Caco-2 (cell line): ENCODE measurements at regions not wholly inside any gene's neighbourhood (a gene's known extent, or its start where the extent isn't known, plus 50 kb on each side); places are given as distances from the start of the nearest gene placed in this dataset.

Experiments
- BruUV-seq: library from RNA; stranded (reverse); fragments of 400-500 nt; replicated peaks from 2 replicates; lab custom pipeline; 2021; lab: Mats Ljungman, UMichigan
- CTCF ChIA-PET: fragments of 300-600 bp; sonication (Branson Sonifier 250); formaldehyde crosslinking; loops from one replicate; lab custom pipeline; 2022; ENCODE audit warnings: antibody characterized with exemption; lab: Charles Lee
- POLR2A ChIA-PET: fragments of 300-600 bp; sonication (Branson Sonifier 250); formaldehyde crosslinking; loops from one replicate; lab custom pipeline; 2022; ENCODE audit warnings: antibody characterized with exemption; lab: Charles Lee
- DNase-seq, 2 experiments: peaks; one replicate each; pipeline versions ENCODE4 v3.0.0 to v3.0.0-alpha.2; 2020 to 2022
- H3K27me3 ChIP-seq: replicated peaks from 2 replicates; pipeline ENCODE4 v1.6.0; 2011; ENCODE audit warnings: low read length; ENCODE audit not compliant: control insufficient read depth, insufficient read depth
- H3K36me3 ChIP-seq: 2 replicates; pipeline ENCODE4 v1.5.1; 2011; ENCODE audit warnings: low read length; ENCODE audit not compliant: control insufficient read depth, insufficient read depth
- H3K4me1 ChIP-seq: fragments of 250-450 bp; sonication (Bioruptor Pico); 2 replicates; pipeline ENCODE4 v1.5.1; 2020; ENCODE audit warnings: mild to moderate bottlenecking
- H3K4me3 ChIP-seq: 2 replicates; pipeline ENCODE4 v1.5.1; 2011; ENCODE audit warnings: low read depth, mild to moderate bottlenecking, control low read depth, low read length
- H3K9me3 ChIP-seq: fragments of 250-450 bp; sonication (Bioruptor Pico); 2 replicates; pipeline ENCODE4 v1.5.1; 2020; ENCODE audit warnings: mild to moderate bottlenecking, moderate library complexity
- H3K27ac Mint-ChIP-seq: one replicate; pipeline ENCODE4 v1.8.0; 2022; ENCODE audit warnings: mixed read lengths; ENCODE audit not compliant: unreplicated experiment
- H3K27me3 Mint-ChIP-seq: one replicate; pipeline ENCODE4 v1.8.0; 2022; ENCODE audit warnings: mixed read lengths; ENCODE audit not compliant: insufficient read depth, unreplicated experiment
- H3K36me3 Mint-ChIP-seq: one replicate; pipeline ENCODE4 v1.8.0; 2022; ENCODE audit warnings: mild to moderate bottlenecking, mixed read lengths; ENCODE audit not compliant: insufficient read depth, unreplicated experiment
- H3K4me1 Mint-ChIP-seq: one replicate; pipeline ENCODE4 v1.8.0; 2022; ENCODE audit warnings: low read depth, mixed read lengths; ENCODE audit not compliant: unreplicated experiment
- H3K4me3 Mint-ChIP-seq: one replicate; pipeline ENCODE4 v1.8.0; 2022; ENCODE audit warnings: mild to moderate bottlenecking, moderate library complexity, mixed read lengths; ENCODE audit not compliant: unreplicated experiment
- H3K9me3 Mint-ChIP-seq: one replicate; pipeline ENCODE4 v1.8.0; 2022; ENCODE audit warnings: mixed read lengths; ENCODE audit not compliant: unreplicated experiment
- CTCF ChIP-seq, 2 experiments: fragments of 200-600 bp in 1 of 2; IDR thresholded peaks; 1 replicate in 1 of 2; 2 replicates in 1 of 2; pipeline versions ENCODE4 v1.5.1 to v1.8.0; 2011 to 2022; ENCODE audit warnings: antibody characterized with exemption in 1 of 2, control low read depth in 1 of 2, inconsistent platforms in 1 of 2, low read depth in 1 of 2, low read length in 1 of 2, mild to moderate bottlenecking in 1 of 2, moderate library complexity in 1 of 2; ENCODE audit not compliant: insufficient read depth in 1 of 2, severe bottlenecking in 1 of 2, unreplicated experiment in 1 of 2
- intact Hi-C: fragments of 100-400 bp; cut with micrococcal nuclease; formaldehyde crosslinking; loops from one replicate; pipeline ENCODE4 v1.10.0; 2022; ENCODE audit not compliant: unreplicated experiment

DNA sequence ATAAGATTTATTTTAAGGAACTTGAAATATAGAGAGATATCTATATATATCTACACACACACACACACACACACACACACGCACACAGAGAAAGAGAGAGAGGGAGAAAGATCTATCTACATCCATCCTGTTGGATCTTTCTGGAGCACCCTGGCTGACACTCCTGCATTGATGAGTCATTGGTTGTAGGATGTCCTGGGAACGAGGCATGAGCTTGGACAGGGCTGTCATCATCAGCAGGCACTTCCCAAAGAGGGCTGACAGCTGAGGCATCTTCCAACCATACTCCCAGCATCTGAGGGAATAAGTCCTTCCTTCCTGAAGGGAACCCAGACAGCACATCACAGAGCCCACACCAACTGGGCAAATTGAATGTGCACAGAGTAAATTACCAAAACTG lies 99.1 kb upstream of the ERG start:
- no peak overlapping the region for H3K27ac Mint-ChIP-seq

GRCh38 chr21:38598413-38598812 lies 100.1 kb upstream of the ERG start:
- no peaks in the 10 kb centered on the region for H3K9me3 ChIP-seq
- POLR2A ChIA-PET = no interaction called here

More for the DNA sequence above, 99.1 kb upstream of the ERG start:
- TF ChIP-seq CTCF (IDR thresholded peaks at IDR 0.05; ENCODE audit: insufficient read depth in 1 of 2, low read depth in 1 of 2, low read length in 1 of 2, severe bottlenecking in 1 of 2, unreplicated experiment in 1 of 2) = no peak
- H3K27me3 Mint-ChIP-seq = peaks cover 13% of the 10 kb centered on the region
- ChIA-PET POLR2A (no interaction called here), CTCF (no interaction called here)
- Histone ChIP-seq H3K4me1 (no peaks in the 10 kb centered on the region), H3K4me3 (no peak overlapping the region), H3K9me3 (no peaks in the 10 kb centered on the region), H3K27me3 (no peaks in the 10 kb centered on the region; the same call in 1 of the 2 replicates), H3K36me3 (no peaks in the 10 kb centered on the region)
- H3K36me3 Mint-ChIP-seq = no peaks in the 10 kb centered on the region
- no peak for DNase-seq
- no peak overlapping the region for H3K4me3 Mint-ChIP-seq
- no peaks in the 10 kb centered on the region for H3K4me1 Mint-ChIP-seq
- BruUV-seq = no TSS peak
- intact Hi-C loops = no loop called here
- no peaks in the 10 kb centered on the region for H3K9me3 Mint-ChIP-seq

DNA sequence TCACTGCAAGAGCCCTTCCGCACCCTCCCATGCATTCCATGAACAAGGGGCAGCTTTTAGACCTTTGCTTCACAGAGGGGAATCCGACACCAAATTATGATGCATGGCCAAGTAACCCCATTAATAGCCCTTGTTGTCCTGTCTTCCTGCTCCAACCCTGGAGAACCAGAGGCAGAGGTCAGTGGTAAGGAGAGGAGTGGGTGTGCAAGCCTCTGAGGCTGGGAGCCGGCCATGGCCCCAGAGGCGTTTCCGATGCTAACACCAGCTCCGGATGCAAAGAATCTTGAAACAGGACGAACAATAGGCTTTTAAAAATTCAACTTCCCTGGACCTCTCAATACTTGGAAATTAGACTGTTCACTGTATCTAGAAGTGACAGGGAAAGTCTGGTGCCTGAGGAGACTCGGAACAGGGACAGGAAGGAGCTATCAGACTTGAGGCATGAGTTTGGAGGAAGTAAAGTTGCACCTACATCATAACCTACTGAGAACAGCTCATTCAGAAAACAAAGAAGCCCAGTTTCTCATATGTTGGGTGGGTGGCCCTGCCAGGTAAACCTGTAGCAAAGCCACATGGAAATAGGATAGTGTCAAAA lies 101.2 kb upstream of the ERG start:
- peaks cover 10% of the 10 kb centered on the region for H3K27me3 Mint-ChIP-seq
- H3K9me3 Mint-ChIP-seq = no peaks in the 10 kb centered on the region
- TF ChIP-seq CTCF (IDR thresholded peaks at IDR 0.05; ENCODE audit: insufficient read depth in 1 of 2, low read depth in 1 of 2, low read length in 1 of 2, severe bottlenecking in 1 of 2, unreplicated experiment in 1 of 2) = no peak
- Histone ChIP-seq H3K9me3 (no peaks in the 10 kb centered on the region), H3K4me3 (no peak overlapping the region), H3K27me3 (no peaks in the 10 kb centered on the region; the same call in 1 of the 2 replicates), H3K36me3 (no peaks in the 10 kb centered on the region), H3K4me1 (no peaks in the 10 kb centered on the region)
- no peak for DNase-seq
- no peak overlapping the region for H3K27ac Mint-ChIP-seq
- no TSS peak for BruUV-seq
- H3K36me3 Mint-ChIP-seq = no peaks in the 10 kb centered on the region
- ChIA-PET POLR2A (no interaction called here), CTCF (no interaction called here)
- no peaks in the 10 kb centered on the region for H3K4me1 Mint-ChIP-seq
- intact Hi-C loops = no loop called here
- H3K4me3 Mint-ChIP-seq = no peak overlapping the region

More at GRCh38 chr21:38598413-38598812, 100.1 kb upstream of the ERG start:
- H3K9me3 Mint-ChIP-seq = no peaks in the 10 kb centered on the region
- Histone ChIP-seq H3K4me1 (no peaks in the 10 kb centered on the region), H3K36me3 (no peaks in the 10 kb centered on the region), H3K27me3 (no peaks in the 10 kb centered on the region; the same call in 1 of the 2 replicates), H3K4me3 (no peak overlapping the region)
- intact Hi-C loops = no loop called here
- H3K27me3 Mint-ChIP-seq = peaks cover 13% of the 10 kb centered on the region
- BruUV-seq = no TSS peak
- no peak for TF ChIP-seq CTCF (IDR thresholded peaks at IDR 0.05; ENCODE audit: insufficient read depth in 1 of 2, low read depth in 1 of 2, low read length in 1 of 2, severe bottlenecking in 1 of 2, unreplicated experiment in 1 of 2)
- H3K27ac Mint-ChIP-seq = no peak overlapping the region
- no peak for DNase-seq
- no peaks in the 10 kb centered on the region for H3K36me3 Mint-ChIP-seq
- H3K4me1 Mint-ChIP-seq = no peaks in the 10 kb centered on the region
- CTCF ChIA-PET = no interaction called here
- no peak overlapping the region for H3K4me3 Mint-ChIP-seq
